ENCODE measurements at regions not wholly inside any gene's neighbourhood (a gene's known extent, or its start where the extent isn't known, plus 50 kb on each side); places are given as distances from the start of the nearest gene placed in this dataset.
A peak's percentile ranks its signal among the peaks of the same experiment; 100 is the strongest.

DNA sequence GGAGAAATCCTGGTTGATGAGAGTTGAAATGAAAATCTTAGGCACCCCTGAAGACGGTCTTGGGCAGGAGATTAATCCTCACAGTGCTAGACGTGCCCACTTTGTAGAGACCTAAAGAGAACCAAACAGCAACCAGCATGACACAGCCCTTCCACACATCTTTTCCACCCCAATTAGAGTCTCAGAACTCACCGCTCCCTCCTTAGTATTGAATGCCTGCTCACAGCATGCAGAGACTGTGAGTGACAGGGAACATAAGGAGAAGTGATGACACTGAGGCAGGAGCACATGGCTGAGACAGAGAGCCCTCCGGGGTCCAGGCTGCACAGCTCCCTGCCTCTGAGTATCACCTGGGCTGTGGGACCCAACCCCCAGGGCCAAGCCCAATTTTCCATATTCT is 367.6 kb downstream of the EIPR1 start:
- ATAC-seq: no peak
- TF ChIP-seq ZC3H10 (CRISPR knock-in tag; IDR thresholded peaks at IDR 0.05): no peak
- TF ChIP-seq ZFP3 (CRISPR knock-in tag; IDR thresholded peaks at IDR 0.05): no peak
- no peak for TF ChIP-seq SNAI2 (CRISPR knock-in tag; IDR thresholded peaks at IDR 0.05)
- no peak for TF ChIP-seq ZFP30 (CRISPR knock-in tag; IDR thresholded peaks at IDR 0.05)
- no peak for TF ChIP-seq ZNF70 (CRISPR knock-in tag; IDR thresholded peaks at IDR 0.05)
- TF ChIP-seq ISL1 (CRISPR knock-in tag; IDR thresholded peaks at IDR 0.05): no peak
- TF ChIP-seq ZNF565 (CRISPR knock-in tag; conservative IDR thresholded peaks at IDR 0.05; ENCODE audit: low read depth): no peak
- TF ChIP-seq, protein P1, sequence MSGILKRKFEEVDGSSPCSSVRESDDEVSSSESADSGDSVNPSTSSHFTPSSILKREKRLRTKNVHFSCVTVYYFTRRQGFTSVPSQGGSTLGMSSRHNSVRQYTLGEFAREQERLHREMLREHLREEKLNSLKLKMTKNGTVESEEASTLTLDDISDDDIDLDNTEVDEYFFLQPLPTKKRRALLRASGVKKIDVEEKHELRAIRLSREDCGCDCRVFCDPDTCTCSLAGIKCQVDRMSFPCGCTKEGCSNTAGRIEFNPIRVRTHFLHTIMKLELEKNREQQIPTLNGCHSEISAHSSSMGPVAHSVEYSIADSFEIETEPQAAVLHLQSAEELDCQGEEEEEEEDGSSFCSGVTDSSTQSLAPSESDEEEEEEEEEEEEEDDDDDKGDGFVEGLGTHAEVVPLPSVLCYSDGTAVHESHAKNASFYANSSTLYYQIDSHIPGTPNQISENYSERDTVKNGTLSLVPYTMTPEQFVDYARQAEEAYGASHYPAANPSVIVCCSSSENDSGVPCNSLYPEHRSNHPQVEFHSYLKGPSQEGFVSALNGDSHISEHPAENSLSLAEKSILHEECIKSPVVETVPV (CRISPR knock-in tag; IDR thresholded peaks at IDR 0.05): no peak
- TF ChIP-seq, protein P2, sequence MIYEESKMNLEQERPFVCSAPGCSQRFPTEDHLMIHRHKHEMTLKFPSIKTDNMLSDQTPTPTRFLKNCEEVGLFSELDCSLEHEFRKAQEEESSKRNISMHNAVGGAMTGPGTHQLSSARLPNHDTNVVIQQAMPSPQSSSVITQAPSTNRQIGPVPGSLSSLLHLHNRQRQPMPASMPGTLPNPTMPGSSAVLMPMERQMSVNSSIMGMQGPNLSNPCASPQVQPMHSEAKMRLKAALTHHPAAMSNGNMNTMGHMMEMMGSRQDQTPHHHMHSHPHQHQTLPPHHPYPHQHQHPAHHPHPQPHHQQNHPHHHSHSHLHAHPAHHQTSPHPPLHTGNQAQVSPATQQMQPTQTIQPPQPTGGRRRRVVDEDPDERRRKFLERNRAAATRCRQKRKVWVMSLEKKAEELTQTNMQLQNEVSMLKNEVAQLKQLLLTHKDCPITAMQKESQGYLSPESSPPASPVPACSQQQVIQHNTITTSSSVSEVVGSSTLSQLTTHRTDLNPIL (CRISPR knock-in tag; IDR thresholded peaks at IDR 0.05; ENCODE audit: low read depth): no peak
- TF ChIP-seq OSR1 (CRISPR knock-in tag; IDR thresholded peaks at IDR 0.05): no peak
- TF ChIP-seq GLIS3 (CRISPR knock-in tag; IDR thresholded peaks at IDR 0.05): no peak
- no peak for TF ChIP-seq BACH2 (CRISPR knock-in tag; IDR thresholded peaks at IDR 0.05; ENCODE audit: borderline replicate concordance)
- TF ChIP-seq TOX (CRISPR knock-in tag; IDR thresholded peaks at IDR 0.05; ENCODE audit: borderline replicate concordance): no peak
- TF ChIP-seq PPARA (CRISPR knock-in tag; IDR thresholded peaks at IDR 0.05; ENCODE audit: borderline replicate concordance): no peak

- TF ChIP-seq, protein P2 (CRISPR knock-in tag; IDR thresholded peaks at IDR 0.05; ENCODE audit: low read depth): no peak
- TF ChIP-seq ZC3H10 (CRISPR knock-in tag; IDR thresholded peaks at IDR 0.05) (no peak), ZNF565 (CRISPR knock-in tag; conservative IDR thresholded peaks at IDR 0.05; ENCODE audit: low read depth) (no peak), GLIS3 (CRISPR knock-in tag; IDR thresholded peaks at IDR 0.05) (no peak), ESRRG (CRISPR knock-in tag; IDR thresholded peaks at IDR 0.05) (no peak), RARB (CRISPR knock-in tag; IDR thresholded peaks at IDR 0.05) (no peak), OSR1 (CRISPR knock-in tag; IDR thresholded peaks at IDR 0.05) (no peak), ZFP3 (CRISPR knock-in tag; IDR thresholded peaks at IDR 0.05) (no peak), TOX (CRISPR knock-in tag; IDR thresholded peaks at IDR 0.05; ENCODE audit: borderline replicate concordance) (no peak), TCF4 (CRISPR knock-in tag; IDR thresholded peaks at IDR 0.05; ENCODE audit: borderline replicate concordance) (no peak), SNAI2 (CRISPR knock-in tag; IDR thresholded peaks at IDR 0.05) (no peak), ZFP30 (CRISPR knock-in tag; IDR thresholded peaks at IDR 0.05) (no peak), ISL1 (CRISPR knock-in tag; IDR thresholded peaks at IDR 0.05) (no peak), CSDC2 (CRISPR knock-in tag; IDR thresholded peaks at IDR 0.05) (no peak), ARNTL (CRISPR knock-in tag; IDR thresholded peaks at IDR 0.05; ENCODE audit: borderline replicate concordance, low read depth) (no peak), ZNF8 (CRISPR knock-in tag; IDR thresholded peaks at IDR 0.05) (no peak)
- TF ChIP-seq, protein P3, sequence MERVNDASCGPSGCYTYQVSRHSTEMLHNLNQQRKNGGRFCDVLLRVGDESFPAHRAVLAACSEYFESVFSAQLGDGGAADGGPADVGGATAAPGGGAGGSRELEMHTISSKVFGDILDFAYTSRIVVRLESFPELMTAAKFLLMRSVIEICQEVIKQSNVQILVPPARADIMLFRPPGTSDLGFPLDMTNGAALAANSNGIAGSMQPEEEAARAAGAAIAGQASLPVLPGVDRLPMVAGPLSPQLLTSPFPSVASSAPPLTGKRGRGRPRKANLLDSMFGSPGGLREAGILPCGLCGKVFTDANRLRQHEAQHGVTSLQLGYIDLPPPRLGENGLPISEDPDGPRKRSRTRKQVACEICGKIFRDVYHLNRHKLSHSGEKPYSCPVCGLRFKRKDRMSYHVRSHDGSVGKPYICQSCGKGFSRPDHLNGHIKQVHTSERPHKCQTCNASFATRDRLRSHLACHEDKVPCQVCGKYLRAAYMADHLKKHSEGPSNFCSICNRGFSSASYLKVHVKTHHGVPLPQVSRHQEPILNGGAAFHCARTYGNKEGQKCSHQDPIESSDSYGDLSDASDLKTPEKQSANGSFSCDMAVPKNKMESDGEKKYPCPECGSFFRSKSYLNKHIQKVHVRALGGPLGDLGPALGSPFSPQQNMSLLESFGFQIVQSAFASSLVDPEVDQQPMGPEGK (CRISPR knock-in tag; IDR thresholded peaks at IDR 0.05; ENCODE audit: borderline replicate concordance): no peak
- TF ChIP-seq, protein P4, sequence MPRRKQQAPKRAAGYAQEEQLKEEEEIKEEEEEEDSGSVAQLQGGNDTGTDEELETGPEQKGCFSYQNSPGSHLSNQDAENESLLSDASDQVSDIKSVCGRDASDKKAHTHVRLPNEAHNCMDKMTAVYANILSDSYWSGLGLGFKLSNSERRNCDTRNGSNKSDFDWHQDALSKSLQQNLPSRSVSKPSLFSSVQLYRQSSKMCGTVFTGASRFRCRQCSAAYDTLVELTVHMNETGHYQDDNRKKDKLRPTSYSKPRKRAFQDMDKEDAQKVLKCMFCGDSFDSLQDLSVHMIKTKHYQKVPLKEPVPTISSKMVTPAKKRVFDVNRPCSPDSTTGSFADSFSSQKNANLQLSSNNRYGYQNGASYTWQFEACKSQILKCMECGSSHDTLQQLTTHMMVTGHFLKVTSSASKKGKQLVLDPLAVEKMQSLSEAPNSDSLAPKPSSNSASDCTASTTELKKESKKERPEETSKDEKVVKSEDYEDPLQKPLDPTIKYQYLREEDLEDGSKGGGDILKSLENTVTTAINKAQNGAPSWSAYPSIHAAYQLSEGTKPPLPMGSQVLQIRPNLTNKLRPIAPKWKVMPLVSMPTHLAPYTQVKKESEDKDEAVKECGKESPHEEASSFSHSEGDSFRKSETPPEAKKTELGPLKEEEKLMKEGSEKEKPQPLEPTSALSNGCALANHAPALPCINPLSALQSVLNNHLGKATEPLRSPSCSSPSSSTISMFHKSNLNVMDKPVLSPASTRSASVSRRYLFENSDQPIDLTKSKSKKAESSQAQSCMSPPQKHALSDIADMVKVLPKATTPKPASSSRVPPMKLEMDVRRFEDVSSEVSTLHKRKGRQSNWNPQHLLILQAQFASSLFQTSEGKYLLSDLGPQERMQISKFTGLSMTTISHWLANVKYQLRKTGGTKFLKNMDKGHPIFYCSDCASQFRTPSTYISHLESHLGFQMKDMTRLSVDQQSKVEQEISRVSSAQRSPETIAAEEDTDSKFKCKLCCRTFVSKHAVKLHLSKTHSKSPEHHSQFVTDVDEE (CRISPR knock-in tag; IDR thresholded peaks at IDR 0.05): no peak
- no peak for ATAC-seq
Observed at GRCh38 chr2:3009483-3009882, 368.1 kb downstream of the EIPR1 start.

GRCh38 chr2:3009005-3009404 is 368.6 kb downstream of the EIPR1 start:
- ATAC-seq: no peak; the same call in 2 of the 3 replicates
- TF ChIP-seq RARB (CRISPR knock-in tag; IDR thresholded peaks at IDR 0.05) (no peak), TCF4 (CRISPR knock-in tag; IDR thresholded peaks at IDR 0.05; ENCODE audit: borderline replicate concordance) (peak; percentile 77), BACH2 (CRISPR knock-in tag; IDR thresholded peaks at IDR 0.05; ENCODE audit: borderline replicate concordance) (no peak), POU6F1 (CRISPR knock-in tag; IDR thresholded peaks at IDR 0.05; ENCODE audit: borderline replicate concordance, low read depth) (no peak), ISL1 (CRISPR knock-in tag; IDR thresholded peaks at IDR 0.05) (no peak), ESRRG (CRISPR knock-in tag; IDR thresholded peaks at IDR 0.05) (no peak)

Data from SK-N-SH treated with all-trans-retinoic acid at 6 μM for 48 hours (cell line).